Endothelial cell of umbilical vein (primary cell): ENCODE measurements at regions not wholly inside any gene's neighbourhood (a gene's known extent, or its start where the extent isn't known, plus 50 kb on each side); places are given as distances from the start of the nearest gene placed in this dataset.

Experiments
- BruUV-seq: library from RNA; stranded (reverse); fragments of 400-500 nt; replicated peaks from 2 replicates; lab custom pipeline; 2021; lab: Mats Ljungman, UMichigan
- CTCF ChIA-PET: fragments of 300-600, 350-600 bp; sonication (Branson Sonifier 250); formaldehyde crosslinking; loops from one replicate; lab custom pipeline; 2021; ENCODE audit warnings: antibody characterized with exemption, inconsistent platforms; lab: Charles Lee
- POLR2A ChIA-PET: fragments of 300-600, 350-600 bp; sonication (Branson Sonifier 250); formaldehyde crosslinking; loops from one replicate; lab custom pipeline; 2021; ENCODE audit warnings: antibody characterized with exemption, inconsistent platforms; lab: Charles Lee
- DNase-seq: peaks from one replicate; pipeline ENCODE4 v3.0.0-alpha.2; 2011; ENCODE audit warnings: low read depth, low spot score
- FAIRE-seq: peaks from 2 replicates; lab custom pipeline; 2011; peaks lifted over from hg19 to GRCh38; lab: Jason Lieb, UNC
- H2AFZ ChIP-seq: 2 replicates; pipeline ENCODE4 v1.6.0; 2012; ENCODE audit warnings: low read depth, low read length, control low read depth, inconsistent platforms
- H3K27ac ChIP-seq: 2 replicates; pipeline ENCODE4 v1.5.1; 2011; ENCODE audit warnings: low read depth, mild to moderate bottlenecking, control low read depth, low read length, moderate library complexity; ENCODE audit not compliant: insufficient read depth
- H3K27me3 ChIP-seq, 2 experiments: 2 replicates each; pipeline versions ENCODE4 v1.6.0 to v1.6.1; 2011; ENCODE audit warnings: low read length in 2 of 2, mixed read lengths in 1 of 2; ENCODE audit not compliant: control insufficient read depth in 2 of 2, insufficient read depth in 2 of 2
- H3K36me3 ChIP-seq, 2 experiments: 2 replicates in 1 of 2; 3 replicates in 1 of 2; pipeline ENCODE4 v1.5.1; 2011; ENCODE audit warnings: low read length in 2 of 2, mild to moderate bottlenecking in 1 of 2, moderate library complexity in 1 of 2; ENCODE audit not compliant: control insufficient read depth in 2 of 2, insufficient read depth in 2 of 2; ENCODE audit errors: extremely low read depth in 1 of 2
- H3K4me1 ChIP-seq: 3 replicates; pipeline ENCODE4 v1.5.1; 2011; ENCODE audit warnings: mild to moderate bottlenecking, low read length; ENCODE audit not compliant: control insufficient read depth, insufficient read depth; ENCODE audit errors: extremely low read depth
- H3K4me2 ChIP-seq: 2 replicates; pipeline ENCODE4 v1.6.1; 2011; ENCODE audit warnings: low read length, control low read depth, mixed read lengths; ENCODE audit not compliant: insufficient read depth
- H3K4me3 ChIP-seq, 3 experiments: fragments of 200-600 bp in 1 of 3; sonication (generic), shearing (Covaris generic) in 1 of 3; replicated peaks in 1 of 3; 2 replicates each; pipeline ENCODE4 v1.5.1; 2011 to 2016; ENCODE audit warnings: control low read depth in 3 of 3, low read length in 3 of 3, mild to moderate bottlenecking in 2 of 3, inconsistent platforms in 1 of 3, low read depth in 1 of 3, moderate library complexity in 1 of 3; ENCODE audit not compliant: insufficient read depth in 1 of 3
- H3K79me2 ChIP-seq: 2 replicates; pipeline ENCODE4 v1.6.0; 2012; ENCODE audit warnings: low read length, inconsistent platforms; ENCODE audit not compliant: control insufficient read depth, insufficient read depth
- H3K9ac ChIP-seq: replicated peaks from 2 replicates; pipeline ENCODE3; 2011; ENCODE audit warnings: low read length, control low read depth; ENCODE audit not compliant: insufficient read depth; ENCODE audit errors: extremely low read depth
- H3K9me1 ChIP-seq: replicated peaks from 3 replicates; pipeline ENCODE4 v1.6.0; 2011; ENCODE audit warnings: mild to moderate bottlenecking, low read length; ENCODE audit not compliant: control insufficient read depth, insufficient read depth; ENCODE audit errors: extremely low read depth
- H3K9me3 ChIP-seq: replicated peaks from 2 replicates; pipeline ENCODE4 v1.5.1; 2012; ENCODE audit warnings: low read length, inconsistent platforms; ENCODE audit not compliant: control insufficient read depth, insufficient read depth
- H4K20me1 ChIP-seq: replicated peaks from 2 replicates; pipeline ENCODE3; 2011; ENCODE audit warnings: mild to moderate bottlenecking, low read length; ENCODE audit not compliant: control insufficient read depth, insufficient read depth; ENCODE audit errors: extremely low read depth
- EZH2 ChIP-seq: IDR thresholded peaks from 2 replicates; pipeline ENCODE4 v1.6.1; 2012; ENCODE audit warnings: borderline replicate concordance, low read depth, mild to moderate bottlenecking, moderate library complexity, low read length, inconsistent platforms; ENCODE audit not compliant: severe bottlenecking
- FOS ChIP-seq: IDR thresholded peaks from 2 replicates; pipeline ENCODE4 v1.6.1; 2011; ENCODE audit warnings: mild to moderate bottlenecking, low read length, moderate library complexity, borderline replicate concordance; ENCODE audit not compliant: insufficient read depth
- GATA2 ChIP-seq: IDR thresholded peaks from 2 replicates; pipeline ENCODE4 v1.7.0; 2011; ENCODE audit warnings: low read depth, mild to moderate bottlenecking, moderate library complexity, mixed read lengths, low read length; ENCODE audit not compliant: insufficient read length, insufficient read depth
- JUN ChIP-seq: IDR thresholded peaks from 2 replicates; pipeline ENCODE4 v1.6.1; 2011; ENCODE audit warnings: borderline replicate concordance, low read depth; ENCODE audit not compliant: insufficient read length, insufficient read depth
- MYC ChIP-seq: IDR thresholded peaks from one replicate; pipeline ENCODE4 v1.6.1; 2011; ENCODE audit warnings: mild to moderate bottlenecking, low read depth, low read length
- POLR2A ChIP-seq: IDR thresholded peaks from 2 replicates; pipeline ENCODE4 v1.6.1; 2012; ENCODE audit warnings: low read depth, mild to moderate bottlenecking, control low read depth, low read length
- POLR2AphosphoS5 ChIP-seq: IDR thresholded peaks from 2 replicates; pipeline ENCODE4 v1.6.1; 2012; ENCODE audit warnings: low read depth, mild to moderate bottlenecking, control low read depth, low read length, moderate library complexity; ENCODE audit not compliant: insufficient read depth
- dilution Hi-C: fragments of 300-500 bp; cut with MboI; formaldehyde crosslinking; loops from one replicate; pipeline ENCODE4 v1.15.0; 2019; ENCODE audit warnings: low sequenced_read_pairs; ENCODE audit not compliant: extremely low pct_ligation_motif_present
- intact Hi-C: fragments of 100-400 bp; cut with micrococcal nuclease; formaldehyde crosslinking; loops from one replicate; pipeline ENCODE4 v1.10.0; 2022
- TF ChIP-seq, protein P1 (sequence below): IDR thresholded peaks from 2 replicates; pipeline ENCODE4 v1.6.1; 2011; ENCODE audit not compliant: insufficient read depth, insufficient read length

DNA sequence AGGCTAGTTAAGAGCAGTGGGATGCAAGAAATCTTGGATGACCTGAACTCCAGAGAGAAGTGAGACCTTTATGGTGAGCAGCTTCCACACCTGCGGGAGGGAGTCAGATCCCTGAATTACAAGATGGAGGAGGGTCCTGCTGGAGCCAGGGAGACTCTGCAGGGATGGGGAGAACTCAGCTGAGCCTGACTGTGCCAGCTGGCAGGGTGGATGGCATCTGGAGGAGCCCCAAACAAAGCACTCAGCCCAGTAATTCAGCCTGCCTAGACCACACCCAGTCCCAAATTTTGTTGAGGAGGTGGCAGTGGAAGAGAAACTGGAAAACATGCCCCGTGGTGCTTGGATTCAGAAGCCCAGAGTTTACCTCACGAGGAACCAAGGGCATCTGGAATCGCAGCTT is 208.2 kb downstream of the WDR11 start:
- H3K9me1 ChIP-seq, result no peaks in the 10 kb centered on the region
- H3K27ac ChIP-seq, result no peak overlapping the region
- intact Hi-C loops, result no loop called here
- TF ChIP-seq FOS (no peak), POLR2AphosphoS5 (no peak), JUN (no peak), POLR2A (no peak), EZH2 (no peak), MYC (no peak), GATA2 (no peak)
- TF ChIP-seq, protein P1, sequence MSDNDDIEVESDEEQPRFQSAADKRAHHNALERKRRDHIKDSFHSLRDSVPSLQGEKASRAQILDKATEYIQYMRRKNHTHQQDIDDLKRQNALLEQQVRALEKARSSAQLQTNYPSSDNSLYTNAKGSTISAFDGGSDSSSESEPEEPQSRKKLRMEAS, result no peak
- H3K79me2 ChIP-seq, result no peaks in the 10 kb centered on the region
- ChIA-PET POLR2A (no interaction called here), CTCF (no interaction called here)
- no peaks in the 10 kb centered on the region for H4K20me1 ChIP-seq
- no peaks in the 10 kb centered on the region for H3K27me3 ChIP-seq
- FAIRE-seq (no peak), DNase-seq (no peak)
- no peaks in the 10 kb centered on the region for H3K4me1 ChIP-seq
- dilution Hi-C loops, result no loop called here
- no peaks in the 10 kb centered on the region for H3K9me3 ChIP-seq
- no peak overlapping the region for H3K4me2 ChIP-seq
- BruUV-seq, result no TSS peak
- H3K4me3 ChIP-seq, result no peak overlapping the region
- H3K36me3 ChIP-seq, result no peaks in the 10 kb centered on the region
- no peak overlapping the region for H3K9ac ChIP-seq
- no peak overlapping the region for H2AFZ ChIP-seq

GRCh38 chr10:121062115-121062514 is 211.0 kb downstream of the WDR11 start:
- POLR2A ChIA-PET, result no interaction called here
- dilution Hi-C loops, result no loop called here

More at GRCh38 chr10:121062115-121062514, 211.0 kb downstream of the WDR11 start:
- Histone ChIP-seq H3K4me1 (no peaks in the 10 kb centered on the region), H3K79me2 (no peaks in the 10 kb centered on the region), H3K4me3 (no peak overlapping the region), H3K36me3 (no peaks in the 10 kb centered on the region), H3K9me3 (no peaks in the 10 kb centered on the region), H3K27me3 (no peaks in the 10 kb centered on the region), H3K4me2 (no peak overlapping the region), H2AFZ (no peak overlapping the region), H3K9me1 (no peaks in the 10 kb centered on the region), H4K20me1 (no peaks in the 10 kb centered on the region), H3K27ac (no peak overlapping the region), H3K9ac (no peak overlapping the region)
- intact Hi-C loops, result no loop called here
- DNase-seq (no peak), FAIRE-seq (no peak)
- no peak for TF ChIP-seq POLR2A
- no peak for TF ChIP-seq GATA2
- TF ChIP-seq FOS, result no peak
- BruUV-seq, result no TSS peak
- CTCF ChIA-PET, result no interaction called here
